ENCODE measurements at regions not wholly inside any gene's neighbourhood (a gene's known extent, or its start where the extent isn't known, plus 50 kb on each side); places are given as distances from the start of the nearest gene placed in this dataset.

- DNase-seq (ENCODE audit: low spot score) = no peak
Measured at GRCh38 chr7:52980129-52980528, 55.3 kb upstream of the POM121L12 start.

GRCh38 chr7:52973126-52973525 is 62.3 kb upstream of the POM121L12 start:
- DNase-seq (ENCODE audit: low spot score) = no peak

GRCh38 chr7:52962402-52963076 is 72.9 kb upstream of the POM121L12 start:
- no peak for DNase-seq (ENCODE audit: low spot score)

GRCh38 chr7:52961084-52961483 is 74.3 kb upstream of the POM121L12 start:
- DNase-seq (ENCODE audit: low spot score) = no peak

GRCh38 chr7:52959878-52960660 is 75.4 kb upstream of the POM121L12 start:
- no peak for DNase-seq (ENCODE audit: low spot score)

GRCh38 chr7:52959336-52959735 is 76.1 kb upstream of the POM121L12 start:
- DNase-seq (ENCODE audit: low spot score) = no peak

- no peak for DNase-seq (ENCODE audit: low spot score)
Measured at GRCh38 chr7:52958621-52959140, 76.8 kb upstream of the POM121L12 start.

- DNase-seq (ENCODE audit: low spot score) = no peak
Measured at GRCh38 chr7:52956379-52956915, 79.0 kb upstream of the POM121L12 start.

- no peak for DNase-seq (ENCODE audit: low spot score)
Measured at GRCh38 chr7:52955522-52955921, 79.9 kb upstream of the POM121L12 start.

GRCh38 chr7:52944921-52945320 is 90.5 kb upstream of the POM121L12 start:
- no peak for DNase-seq (ENCODE audit: low spot score)

- DNase-seq (ENCODE audit: low spot score) = no peak
Measured at GRCh38 chr7:52940481-52940880, 95.0 kb upstream of the POM121L12 start.

- DNase-seq (ENCODE audit: low spot score) = no peak
Measured at GRCh38 chr7:52938455-52939133, 96.8 kb upstream of the POM121L12 start.

GRCh38 chr7:52936750-52937149 is 98.7 kb upstream of the POM121L12 start:
- no peak for DNase-seq (ENCODE audit: low spot score)

- no peak for DNase-seq (ENCODE audit: low spot score)
Measured at GRCh38 chr7:52928591-52928990, 106.8 kb upstream of the POM121L12 start.

GRCh38 chr7:52925332-52925731 is 110.1 kb upstream of the POM121L12 start:
- DNase-seq (ENCODE audit: low spot score) = no peak

GRCh38 chr7:52920977-52921376 is 114.5 kb upstream of the POM121L12 start:
- DNase-seq (ENCODE audit: low spot score) = no peak

- DNase-seq (ENCODE audit: low spot score) = no peak
Measured at GRCh38 chr7:52917982-52918578, 117.4 kb upstream of the POM121L12 start.

- DNase-seq (ENCODE audit: low spot score) = no peak
Measured at GRCh38 chr7:52911795-52912194, 123.6 kb upstream of the POM121L12 start.

- no peak for DNase-seq (ENCODE audit: low spot score)
Measured at GRCh38 chr7:52911326-52911725, 124.1 kb upstream of the POM121L12 start.

GRCh38 chr7:52909935-52910334 is 125.5 kb upstream of the POM121L12 start:
- no peak for DNase-seq (ENCODE audit: low spot score)

- DNase-seq (ENCODE audit: low spot score) = no peak
Measured at GRCh38 chr7:52909131-52909530, 126.3 kb upstream of the POM121L12 start.

GRCh38 chr7:52897713-52898112 is 137.7 kb upstream of the POM121L12 start:
- no peak for DNase-seq (ENCODE audit: low spot score)
